MCF 10A (cell line): ENCODE measurements at regions not wholly inside any gene's neighbourhood (a gene's known extent, or its start where the extent isn't known, plus 50 kb on each side); places are given as distances from the start of the nearest gene placed in this dataset.

Source experiments
- BruUV-seq: library from RNA; stranded (reverse); fragments of 400-500 nt; replicated peaks from 2 replicates; lab custom pipeline; 2021; lab: Mats Ljungman, UMichigan
- CTCF ChIA-PET: fragments of 300-600 bp; sonication (Branson Sonifier 250); formaldehyde crosslinking; extraction: SDS; loops from one replicate; lab custom pipeline; 2021; ENCODE audit warnings: antibody characterized with exemption, inconsistent platforms; lab: Yijun Ruan, JAX
- POLR2A ChIA-PET: fragments of 300-600, 350-650 bp; sonication (Branson Sonifier 250); formaldehyde crosslinking; extraction: SDS; loops from one replicate; lab custom pipeline; 2020; ENCODE audit warnings: antibody characterized with exemption, inconsistent platforms; lab: Yijun Ruan, JAX
- DNase-seq: peaks from one replicate; pipeline ENCODE4 v3.0.0-alpha.2; 2018; ENCODE audit not compliant: unreplicated experiment
- H3K27ac Mint-ChIP-seq: one replicate; pipeline ENCODE4 v1.8.0; 2022; ENCODE audit warnings: mild to moderate bottlenecking, low read depth, mixed read lengths; ENCODE audit not compliant: unreplicated experiment
- H3K27me3 Mint-ChIP-seq: one replicate; pipeline ENCODE4 v1.8.0; 2022; ENCODE audit warnings: mixed read lengths; ENCODE audit not compliant: insufficient read depth, unreplicated experiment
- H3K36me3 Mint-ChIP-seq: one replicate; pipeline ENCODE4 v1.8.0; 2022; ENCODE audit warnings: mild to moderate bottlenecking, moderate library complexity, mixed read lengths; ENCODE audit not compliant: insufficient read depth, unreplicated experiment
- H3K4me1 Mint-ChIP-seq: one replicate; pipeline ENCODE4 v1.8.0; 2022; ENCODE audit warnings: mixed read lengths; ENCODE audit not compliant: insufficient read depth, unreplicated experiment
- H3K4me3 Mint-ChIP-seq: one replicate; pipeline ENCODE4 v1.8.0; 2022; ENCODE audit warnings: mild to moderate bottlenecking, moderate library complexity, mixed read lengths; ENCODE audit not compliant: unreplicated experiment
- H3K9me3 Mint-ChIP-seq: one replicate; pipeline ENCODE4 v1.8.0; 2022; ENCODE audit warnings: mixed read lengths; ENCODE audit not compliant: unreplicated experiment
- CTCF ChIP-seq: fragments of 200-600 bp; IDR thresholded peaks from one replicate; pipeline ENCODE4 v1.8.0; 2022; ENCODE audit warnings: antibody characterized with exemption, mild to moderate bottlenecking; ENCODE audit not compliant: unreplicated experiment
- intact Hi-C: fragments of 100-400 bp; cut with micrococcal nuclease; formaldehyde crosslinking; loops from 2 replicates; pipeline ENCODE4 v1.14.1; 2022

GRCh38 chr16:79329166-79329521 is 271.4 kb downstream of the MAF start:
- intact Hi-C loops: loop anchor here (2.0 to 5.0 kb wide), 3 partner anchors 273 to 1038 kb away; partner anchors contain the start of gene MAF
- ChIA-PET POLR2A (no interaction called here), CTCF (interaction anchor here (0.7 to 1.1 kb wide), 2 partner anchors 10 to 105 kb away, joined by 3 read pairs; no protein-coding TSS in a partner anchor)
- no TSS peak for BruUV-seq
- Mint-ChIP-seq H3K4me3 (no peak overlapping the region), H3K27ac (no peak overlapping the region), H3K9me3 (no peaks in the 10 kb centered on the region), H3K27me3 (peaks cover 41% of the 10 kb centered on the region), H3K36me3 (no peaks in the 10 kb centered on the region), H3K4me1 (peaks cover 8% of the 10 kb centered on the region)
- DNase-seq: no peak
- TF ChIP-seq CTCF: no peak

GRCh38 chr16:79328402-79329165 is 272.0 kb downstream of the MAF start:
- H3K9me3 Mint-ChIP-seq: no peaks in the 10 kb centered on the region
- peaks cover 47% of the 10 kb centered on the region for H3K27me3 Mint-ChIP-seq
- no TSS peak for BruUV-seq
- H3K4me3 Mint-ChIP-seq: no peak overlapping the region
- no peak overlapping the region for H3K27ac Mint-ChIP-seq
- peak; percentile 34 for DNase-seq
- CTCF ChIA-PET: interaction anchor here (0.6 to 1.2 kb wide), 7 partner anchors 10 to 1135 kb away, joined by 3 to 5 read pairs (median 3); no protein-coding TSS in a partner anchor
- H3K4me1 Mint-ChIP-seq: peaks cover 8% of the 10 kb centered on the region
- intact Hi-C loops: loop anchor here (2.0 to 5.0 kb wide), 3 partner anchors 274 to 1039 kb away; partner anchors contain the start of gene MAF
- TF ChIP-seq CTCF: no peak
- POLR2A ChIA-PET: interaction anchor here (0.7 to 1.2 kb wide), 2 partner anchors 272 to 550 kb away, joined by 3 read pairs; partner anchors contain the start of gene MAF
- no peaks in the 10 kb centered on the region for H3K36me3 Mint-ChIP-seq

GRCh38 chr16:79327836-79328235 is 272.7 kb downstream of the MAF start:
- Mint-ChIP-seq H3K27me3 (peaks cover 54% of the 10 kb centered on the region), H3K27ac (no peak overlapping the region), H3K9me3 (no peaks in the 10 kb centered on the region), H3K36me3 (no peaks in the 10 kb centered on the region), H3K4me1 (peaks cover 8% of the 10 kb centered on the region), H3K4me3 (no peak overlapping the region)
- no peak for DNase-seq
- intact Hi-C loops: loop anchor here (2.0 to 5.0 kb wide), 3 partner anchors 274 to 1039 kb away; partner anchors contain the start of gene MAF
- ChIA-PET POLR2A (interaction anchor here (1.2 kb wide), 1 partner anchor 273 kb away, joined by 3 read pairs; the partner anchor contains the start of gene MAF), CTCF (interaction anchor here (0.6 to 1.2 kb wide), 6 partner anchors 19 to 1135 kb away, joined by 3 to 4 read pairs (median 4); no protein-coding TSS in a partner anchor)
- no TSS peak for BruUV-seq
- TF ChIP-seq CTCF: no peak

- no TSS peak for BruUV-seq
- peaks cover 67% of the 10 kb centered on the region for H3K27me3 Mint-ChIP-seq
Observed at GRCh38 chr16:79326549-79326948, 274.0 kb downstream of the MAF start.

More at GRCh38 chr16:79326549-79326948, 274.0 kb downstream of the MAF start:
- POLR2A ChIA-PET: no interaction called here
- Mint-ChIP-seq H3K36me3 (no peaks in the 10 kb centered on the region), H3K9me3 (no peaks in the 10 kb centered on the region), H3K4me3 (no peak overlapping the region), H3K27ac (no peak overlapping the region), H3K4me1 (peaks cover 8% of the 10 kb centered on the region)
- TF ChIP-seq CTCF: no peak
- intact Hi-C loops: loop anchor here (5.0 kb wide), 2 partner anchors 276 to 1041 kb away; partner anchors contain the start of gene MAF
- DNase-seq: no peak
- CTCF ChIA-PET: no interaction called here
